Islet precursor cell (in vitro differentiated cells): ENCODE measurements at regions not wholly inside any gene's neighbourhood (a gene's known extent, or its start where the extent isn't known, plus 50 kb on each side); places are given as distances from the start of the nearest gene placed in this dataset.
"Not testable (repeated sequence)": the region's sequence is repeated elsewhere in the genome, so short reads cannot be mapped to it uniquely, and the experiment has no call there.

ENCODE experiments used
- DNase-seq: peaks from one replicate; pipeline ENCODE4 v3.0.0-alpha.2; 2018

DNA sequence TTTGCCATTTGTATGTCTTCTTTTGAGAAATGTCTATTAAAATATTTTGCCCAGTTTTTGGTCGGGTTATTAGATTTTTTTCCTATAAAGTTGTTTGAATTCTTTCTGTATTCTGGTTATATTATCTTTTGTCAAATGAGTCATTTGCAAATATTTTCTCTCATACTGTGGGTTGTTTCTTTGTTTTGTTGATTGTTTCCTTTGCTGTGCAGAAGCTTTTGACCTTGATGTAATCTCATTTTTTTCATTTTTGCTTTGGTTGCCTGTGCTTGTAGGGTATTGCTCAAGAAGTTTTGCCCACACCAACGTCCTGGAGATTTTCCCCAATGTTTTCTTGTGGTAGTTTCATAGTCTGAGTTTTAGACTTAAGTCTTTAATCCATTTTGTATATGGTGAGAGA, 245.7 kb downstream of the ADCYAP1 start:
- no peak for DNase-seq

DNA sequence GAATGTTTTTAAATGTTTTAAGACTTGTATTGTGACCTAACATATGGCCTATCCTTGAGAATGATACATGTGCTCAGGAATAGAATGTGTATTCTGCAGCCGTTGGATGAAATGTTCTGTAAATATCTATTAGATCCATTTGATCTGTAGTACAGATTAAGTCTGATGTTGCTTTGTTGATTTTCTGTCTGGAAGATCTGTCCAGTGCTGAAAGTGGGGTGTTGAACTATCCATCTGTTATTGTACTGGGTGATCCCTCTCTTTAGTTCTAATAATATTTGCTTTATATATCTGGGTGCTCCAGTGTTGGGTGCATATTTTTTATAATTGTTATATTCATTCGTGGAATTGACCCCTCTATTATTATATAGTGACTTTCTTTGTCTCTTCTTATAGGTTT, 248.3 kb downstream of the ADCYAP1 start:
- not testable (repeated sequence) for DNase-seq

- no peak for DNase-seq
Observed at GRCh38 chr18:1173593-1173992, 268.9 kb downstream of the ADCYAP1 start.

DNA sequence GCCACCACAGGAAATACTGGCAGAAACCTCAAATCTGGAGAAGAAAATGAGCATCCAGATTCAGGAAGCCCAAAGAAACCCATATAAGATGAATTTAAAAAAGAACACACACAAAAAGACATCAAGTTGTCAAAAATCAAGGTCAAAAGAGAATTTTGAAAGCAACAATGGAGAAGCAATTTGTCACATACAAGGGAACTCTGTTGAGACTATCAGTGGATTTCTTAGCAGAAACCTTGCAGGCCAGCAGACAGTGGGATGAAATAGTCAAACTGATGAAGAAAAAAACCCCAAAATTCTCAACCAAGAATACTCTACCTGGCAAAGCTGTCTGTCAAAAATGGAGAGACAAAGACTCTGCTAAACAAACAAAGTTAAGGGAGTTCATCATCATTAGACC, 272.6 kb downstream of the ADCYAP1 start:
- no peak for DNase-seq

DNA sequence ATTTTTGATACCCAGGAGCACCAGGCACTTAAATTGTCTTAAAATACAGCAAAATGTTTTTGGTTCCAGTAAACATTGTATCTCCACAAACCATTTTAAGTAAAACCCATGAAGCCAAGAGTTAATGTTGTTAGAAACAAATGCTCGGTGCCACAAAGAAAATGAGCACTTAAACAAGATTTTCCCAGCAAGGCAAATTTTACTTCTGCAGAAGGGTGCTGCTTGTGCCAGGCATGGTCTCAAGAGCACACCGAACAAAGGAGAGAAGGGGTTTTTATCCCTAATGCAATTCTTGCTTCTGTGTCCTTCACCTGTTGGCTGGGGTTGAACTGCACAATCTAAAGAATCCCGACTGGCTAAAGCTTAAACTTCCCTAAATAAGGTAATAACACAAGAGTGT, 286.7 kb downstream of the ADCYAP1 start:
- DNase-seq = no peak

GRCh38 chr18:1213126-1213525, 308.5 kb downstream of the ADCYAP1 start:
- no peak for DNase-seq

DNA sequence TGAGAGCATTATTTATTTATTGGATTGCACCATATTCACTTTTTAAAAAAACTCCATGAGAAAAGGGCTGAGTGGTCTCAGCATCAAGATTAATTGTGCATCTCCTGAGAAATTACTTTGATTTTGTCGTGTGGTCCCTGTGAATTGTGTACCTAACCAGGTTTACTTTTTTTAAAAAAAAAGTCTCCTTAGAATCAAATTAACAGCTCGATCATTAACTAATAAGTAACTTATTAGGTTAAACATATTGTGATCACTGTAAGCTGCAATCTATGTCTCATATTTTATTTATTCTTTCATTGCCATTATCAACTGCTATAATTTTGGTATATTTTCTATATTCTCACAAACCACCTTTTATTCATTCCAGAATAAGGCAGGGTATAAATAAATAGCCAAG, 318.2 kb downstream of the ADCYAP1 start:
- no peak for DNase-seq

- no peak for DNase-seq
Observed at GRCh38 chr18:1227025-1227424, 322.4 kb downstream of the ADCYAP1 start.

DNA sequence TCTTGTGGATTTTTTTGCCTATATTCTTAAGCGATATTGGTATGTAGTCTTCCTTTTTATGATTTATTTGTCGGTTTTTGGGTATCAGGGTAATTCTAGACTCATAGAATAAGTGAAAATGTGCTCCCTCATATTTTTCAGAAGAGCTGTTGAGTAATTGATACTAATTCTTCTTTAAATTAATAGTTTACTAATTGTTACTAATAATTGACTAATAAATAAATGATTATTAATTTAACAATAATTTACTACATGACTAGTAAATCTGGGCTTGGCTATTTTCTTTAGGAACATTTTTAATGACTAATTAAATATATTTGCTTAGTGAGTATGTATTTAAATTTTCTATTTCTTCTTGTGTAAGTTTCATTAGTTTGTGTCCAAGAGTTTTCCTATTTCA, 325.0 kb downstream of the ADCYAP1 start:
- no peak for DNase-seq

GRCh38 chr18:1232867-1233266, 328.2 kb downstream of the ADCYAP1 start:
- DNase-seq = no peak

DNA sequence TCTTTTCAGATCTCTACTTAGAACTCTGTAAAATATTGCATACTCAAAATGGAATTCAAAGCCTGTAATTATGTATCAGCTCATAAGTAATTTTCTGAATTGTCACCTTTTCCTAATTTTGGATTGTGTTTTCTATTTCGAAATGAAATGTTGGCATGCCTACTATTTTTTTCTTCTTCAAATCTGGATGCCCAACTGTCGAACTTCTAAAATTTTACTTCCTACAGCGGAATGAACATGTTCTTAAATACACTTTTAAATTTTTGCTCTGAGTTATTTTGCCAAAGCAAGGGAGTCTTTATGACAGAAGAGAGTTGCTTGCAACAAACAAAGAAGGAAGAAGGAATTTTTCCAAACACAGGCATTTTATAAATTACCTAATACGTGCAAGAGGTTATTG, 336.0 kb downstream of the ADCYAP1 start:
- no peak for DNase-seq

DNA sequence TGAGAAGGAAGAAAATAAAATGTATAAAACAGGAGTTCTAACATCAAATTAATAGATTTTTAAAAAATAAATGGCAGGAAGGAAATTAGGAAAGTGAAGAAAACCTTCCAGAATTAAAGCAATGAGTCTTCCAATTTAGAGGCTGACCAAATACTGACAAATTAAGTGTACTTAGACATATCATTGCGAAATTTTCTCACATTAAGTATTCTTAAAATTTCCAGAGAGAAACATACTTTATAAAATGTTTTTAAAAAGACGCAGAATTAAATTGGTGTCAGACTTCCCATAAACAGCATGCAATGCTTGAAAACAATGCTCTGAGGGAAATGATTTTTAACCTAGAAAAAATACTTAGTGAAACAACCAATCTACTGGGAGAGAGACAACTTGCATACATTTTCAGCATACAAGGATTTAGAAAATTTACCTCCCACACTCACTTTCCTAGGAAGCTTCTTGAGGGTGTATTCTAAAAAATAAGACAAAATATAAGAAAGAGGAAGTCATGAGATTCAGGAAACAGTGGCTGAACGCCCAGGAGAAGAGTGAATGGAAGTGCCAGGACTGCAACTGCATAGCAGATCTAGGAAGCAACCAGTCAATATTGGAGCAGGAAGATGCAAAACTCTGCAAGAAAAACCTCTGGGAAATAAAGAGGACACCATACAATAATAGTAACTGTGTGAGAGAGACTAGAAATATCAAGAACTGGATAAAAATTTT, 339.9 kb downstream of the ADCYAP1 start:
- DNase-seq = no peak

DNA sequence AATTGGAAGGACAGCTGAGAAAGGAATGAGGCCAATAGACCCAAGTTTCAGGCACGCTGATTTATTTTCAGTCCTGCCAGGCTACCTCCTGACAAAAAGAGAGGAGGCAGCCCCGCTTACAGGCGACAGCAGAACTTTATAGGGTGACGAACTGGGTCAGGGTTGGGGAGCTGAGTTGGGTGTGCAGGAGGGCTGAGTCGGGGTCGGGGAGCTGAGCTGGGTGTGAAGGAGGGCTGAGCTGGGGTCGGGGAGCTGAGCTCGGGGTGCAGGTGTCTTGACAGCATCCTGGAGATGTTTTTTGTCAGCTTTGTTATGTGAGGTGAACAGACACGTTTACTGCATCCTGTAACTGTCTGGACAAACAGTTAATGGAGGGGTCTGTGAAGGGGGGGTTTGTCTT, 342.2 kb downstream of the ADCYAP1 start:
- no peak for DNase-seq

DNA sequence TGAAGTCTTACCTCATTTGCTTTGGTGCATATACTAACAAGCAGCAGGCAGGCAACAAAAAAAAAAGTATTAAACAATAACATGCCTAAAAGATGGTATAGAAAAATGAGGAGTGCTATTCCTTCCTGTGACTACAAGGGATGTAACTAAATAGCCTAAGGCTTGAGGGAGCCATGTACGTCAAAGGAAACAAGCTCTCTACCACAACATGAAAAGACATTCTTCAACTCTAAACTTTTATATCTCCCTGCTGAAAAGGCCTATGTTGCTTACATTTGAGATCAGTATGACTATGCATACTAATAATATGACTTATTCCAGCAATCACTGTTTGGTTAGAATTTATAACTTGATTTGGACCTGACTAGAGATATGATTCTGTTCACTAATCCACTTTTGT, 347.9 kb downstream of the ADCYAP1 start:
- no peak for DNase-seq

DNA sequence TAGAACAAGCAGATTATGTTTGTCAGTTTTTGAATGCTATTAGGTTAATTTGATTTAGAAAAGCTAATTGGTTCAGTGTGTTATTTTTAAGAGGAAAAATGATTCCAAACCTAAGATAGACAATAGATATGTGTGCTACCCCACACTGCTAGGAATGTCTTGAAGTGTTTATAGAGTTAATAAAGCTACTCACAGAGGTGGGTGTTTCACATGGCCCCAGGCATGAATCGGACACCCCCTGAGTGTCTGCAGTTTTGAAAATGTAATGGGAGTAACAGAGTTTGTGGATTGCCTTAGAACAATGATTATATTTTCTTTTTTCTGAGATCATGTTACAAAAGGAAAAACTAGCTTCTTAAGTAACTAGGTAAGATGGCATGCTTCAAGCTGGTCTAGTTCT, 348.3 kb downstream of the ADCYAP1 start:
- no peak for DNase-seq

DNA sequence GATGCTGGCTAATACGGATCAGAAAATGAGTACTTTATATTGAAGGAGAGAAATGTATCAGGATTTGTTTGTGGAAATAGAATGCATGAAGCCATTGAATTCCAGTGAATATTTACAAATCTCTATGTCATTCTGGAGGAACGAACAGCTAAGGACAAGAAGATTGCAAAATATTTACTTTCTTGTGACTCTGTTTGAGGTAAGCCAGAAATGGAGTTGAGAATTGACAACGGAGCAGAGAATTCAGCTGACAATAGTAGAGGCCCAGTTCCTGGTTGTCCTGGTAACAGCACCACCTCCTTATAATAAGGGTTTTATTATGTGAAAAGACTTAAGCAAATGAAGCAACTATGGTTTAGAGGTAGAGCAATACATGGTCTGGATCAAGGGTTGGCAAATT, 349.2 kb downstream of the ADCYAP1 start:
- DNase-seq = no peak

DNA sequence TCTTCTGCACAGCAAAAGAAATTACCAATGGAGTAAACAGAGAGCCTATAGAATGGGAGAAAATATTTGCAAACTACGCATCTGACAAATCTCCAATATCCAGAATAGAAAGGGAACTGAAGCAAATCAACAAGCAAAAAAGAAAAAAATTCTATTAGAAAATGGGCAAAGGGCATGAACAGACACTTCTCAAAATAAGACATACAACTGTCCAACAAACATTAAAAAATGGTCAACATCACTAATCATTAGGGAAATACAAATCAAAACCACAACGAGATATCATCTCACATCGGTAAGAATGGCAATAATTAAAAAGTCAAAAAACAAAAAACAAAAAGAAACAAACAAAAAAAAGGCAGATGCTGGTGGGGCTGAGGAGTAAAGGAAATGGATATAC, 356.4 kb downstream of the ADCYAP1 start:
- DNase-seq = no peak

GRCh38 chr18:1267021-1267420, 362.4 kb downstream of the ADCYAP1 start:
- no peak for DNase-seq

- no peak for DNase-seq
Observed at GRCh38 chr18:1270081-1270480, 365.4 kb downstream of the ADCYAP1 start.

DNA sequence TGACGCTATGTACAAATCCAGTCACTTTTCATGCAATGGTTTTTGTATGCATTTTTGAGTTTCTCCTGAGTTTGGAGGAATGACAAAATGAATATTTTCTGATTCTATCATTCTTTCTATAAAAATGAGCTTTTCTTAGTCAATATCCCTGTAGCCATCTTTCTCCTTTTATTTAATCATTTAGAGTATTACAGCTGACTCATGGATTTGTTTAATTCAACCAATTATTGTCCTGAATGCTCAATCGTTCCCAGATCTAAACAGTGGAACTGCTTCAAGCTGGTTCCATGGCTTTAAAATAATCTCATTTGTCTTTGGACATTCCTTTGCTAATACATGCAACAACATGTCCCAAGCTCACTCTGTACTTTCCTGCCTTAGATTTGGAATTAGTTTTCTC, 368.8 kb downstream of the ADCYAP1 start:
- no peak for DNase-seq

- DNase-seq = no peak
Observed at GRCh38 chr18:1292167-1292566, 387.5 kb downstream of the ADCYAP1 start.

DNA sequence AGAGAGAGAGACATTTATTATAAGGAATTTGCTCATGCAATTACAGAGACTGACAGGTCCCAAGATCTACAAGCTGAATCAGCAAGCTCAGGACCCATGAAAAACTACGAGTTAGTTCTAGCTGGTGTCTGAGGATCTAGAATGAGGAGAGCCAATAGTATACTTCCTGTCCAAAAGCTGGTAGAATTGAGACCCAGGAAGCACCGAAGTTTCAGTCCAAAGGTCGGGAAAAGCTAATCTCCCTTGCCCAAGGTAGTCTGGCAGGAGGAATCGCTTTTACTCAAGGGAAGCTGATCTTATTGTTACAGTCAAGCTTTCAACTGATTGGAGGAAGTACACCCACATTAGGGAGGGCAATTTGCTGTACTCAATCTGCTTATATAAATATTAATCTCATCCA, 389.6 kb downstream of the ADCYAP1 start:
- no peak for DNase-seq

GRCh38 chr18:1296237-1296636, 391.6 kb downstream of the ADCYAP1 start:
- DNase-seq = no peak

- no peak for DNase-seq
Observed at GRCh38 chr18:1302861-1303260, 398.2 kb downstream of the ADCYAP1 start.

GRCh38 chr18:1304392-1304992, 399.8 kb downstream of the ADCYAP1 start:
- DNase-seq = no peak
